Right lobe of liver (tissue), 6 donors: ENCODE measurements at regions not wholly inside any gene's neighbourhood (a gene's known extent, or its start where the extent isn't known, plus 50 kb on each side); places are given as distances from the start of the nearest gene placed in this dataset.
"Not testable (repeated sequence)": the region's sequence is repeated elsewhere in the genome, so short reads cannot be mapped to it uniquely, and the experiment has no call there.

Experiments
- ATAC-seq, 4 donors: fragments of 200-7000 bp; cut with Tn5 transposase; one replicate each; pipeline ENCODE4 v1.9.1; 2020; ENCODE audit warnings: mild to moderate bottlenecking in 4 of 4, moderate library complexity in 4 of 4
- DNase-seq, 3 donors: peaks; one replicate each; pipeline ENCODE4 v3.0.0-alpha.2; 2020
- H3K27ac ChIP-seq, 3 donors: fragments of 200-600 bp; one replicate each; pipeline ENCODE4 v1.8.0; 2022
- H3K27me3 ChIP-seq, 2 donors: fragments of 200-600 bp; one replicate each; pipeline ENCODE4 v1.8.0; 2022
- H3K36me3 ChIP-seq, 4 donors: fragments of 200-600 bp; sonication (generic) in 1 of 4; one replicate each; pipeline versions ENCODE4 v1.5.1 to v1.8.0; 2017 to 2022; ENCODE audit warnings: control low read depth in 1 of 4
- H3K4me1 ChIP-seq, 4 donors: fragments of 200-600 bp; sonication (generic) in 1 of 4; one replicate each; pipeline versions ENCODE4 v1.5.1 to v1.8.0; 2017 to 2022; ENCODE audit warnings: control low read depth in 1 of 4
- H3K4me3 ChIP-seq, 3 donors: fragments of 200-600 bp; one replicate each; pipeline ENCODE4 v1.8.0; 2022
- H3K9me3 ChIP-seq, 4 donors: fragments of 200-600 bp; sonication (generic) in 1 of 4; one replicate each; pipeline versions ENCODE4 v1.5.1 to v1.8.0; 2017 to 2022; ENCODE audit warnings: control low read depth in 1 of 4
- POLR2A ChIP-seq: fragments of 450-650 bp; IDR thresholded peaks from one replicate; pipeline ENCODE4 v1.6.1; 2017; ENCODE audit warnings: antibody characterized with exemption, mild to moderate bottlenecking
- WGBS: methylation state at CpG from one replicate; pipeline ENCODE4 v1.1.6; 2018; ENCODE audit warnings: low coverage, low lambda C conversion rate; ENCODE audit not compliant: insufficient coverage; ENCODE audit errors: missing lambda C conversion rate; 5-methylcytosine and 5-hydroxymethylcytosine counted together
- intact Hi-C, 2 donors: fragments of 100-400 bp; cut with DNase I; formaldehyde crosslinking; loops; one replicate each; pipeline versions ENCODE4 v1.11.2 to v1.14.1; 2022
- TF ChIP-seq, protein P1 (sequence below), 4 donors: fragments of 200-600 bp in 3 of 4; fragments of 450-650 bp in 1 of 4; IDR thresholded peaks; one replicate each; pipeline versions ENCODE4 v1.5.1 to v1.8.0; 2016 to 2022; ENCODE audit warnings: antibody characterized with exemption in 4 of 4, mild to moderate bottlenecking in 2 of 4
- donor health status: DM: no; HTN: yes; CAD: no.
- donor health status: DM: no; HTN: no; CAD: no.
- donor health status: DM: no; HTN: no; CAD: no.
- donor health status: DM: no; HTN: yes; CAD: no.
- donor health status: DM: no; HTN: yes; CAD: no.

DNA sequence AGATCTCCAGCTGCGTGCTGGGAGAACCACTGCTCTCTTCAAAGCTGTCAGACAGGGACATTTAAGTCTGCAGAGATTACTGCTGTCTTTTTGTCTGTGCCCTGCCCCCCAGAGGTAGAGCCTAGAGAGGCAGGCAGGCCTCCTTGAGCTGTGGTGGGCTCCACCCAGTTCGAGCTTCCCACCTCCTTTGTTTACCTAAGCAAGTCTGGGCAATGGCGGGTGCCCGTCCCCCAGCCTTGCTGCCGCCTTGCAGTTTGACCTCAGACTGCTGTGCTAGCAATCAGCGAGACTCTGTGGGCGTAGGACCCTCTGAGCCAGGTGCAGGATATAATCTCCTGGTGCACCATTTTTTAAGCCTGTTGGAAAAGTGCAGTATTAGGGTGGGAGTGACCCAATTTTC is 128.6 kb downstream of the ACTR3 start:
- DNase-seq, H3K4me3 ChIP-seq, intact Hi-C loops, H3K27me3 ChIP-seq, H3K27ac ChIP-seq, H3K36me3 ChIP-seq, ATAC-seq, H3K4me1 ChIP-seq, H3K9me3 ChIP-seq: not testable (repeated sequence)
- 81% methylated on average over 4 of the region's 7 CpGs for WGBS

DNA sequence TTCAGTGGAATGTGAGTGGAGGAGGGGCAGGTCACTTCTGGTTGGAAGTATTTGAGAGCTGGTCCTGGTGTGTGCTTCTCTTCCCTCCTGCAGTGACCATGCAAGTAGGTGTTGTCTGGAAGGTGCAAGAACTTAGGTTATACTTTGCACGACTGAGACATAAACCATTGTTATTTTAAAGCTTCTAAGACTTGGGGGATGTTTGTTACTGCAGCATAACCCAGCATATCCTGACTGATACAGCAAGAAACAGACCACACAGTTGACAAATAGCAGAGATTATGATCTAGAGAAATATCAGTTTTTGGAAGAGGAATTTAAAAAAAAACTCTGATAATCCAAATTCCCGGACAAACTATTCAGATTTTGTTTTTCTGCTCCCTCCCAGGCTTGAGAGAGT is 130.8 kb downstream of the ACTR3 start:
- Histone ChIP-seq H3K4me3 (no peak overlapping the region), H3K27me3 (no peaks in the 10 kb centered on the region), H3K9me3 (no peaks in the 10 kb centered on the region), H3K36me3 (no peaks in the 10 kb centered on the region), H3K27ac (no peak overlapping the region), H3K4me1 (no peaks in the 10 kb centered on the region)
- DNase-seq (no peak), ATAC-seq (no peak)
- TF ChIP-seq, protein P1, sequence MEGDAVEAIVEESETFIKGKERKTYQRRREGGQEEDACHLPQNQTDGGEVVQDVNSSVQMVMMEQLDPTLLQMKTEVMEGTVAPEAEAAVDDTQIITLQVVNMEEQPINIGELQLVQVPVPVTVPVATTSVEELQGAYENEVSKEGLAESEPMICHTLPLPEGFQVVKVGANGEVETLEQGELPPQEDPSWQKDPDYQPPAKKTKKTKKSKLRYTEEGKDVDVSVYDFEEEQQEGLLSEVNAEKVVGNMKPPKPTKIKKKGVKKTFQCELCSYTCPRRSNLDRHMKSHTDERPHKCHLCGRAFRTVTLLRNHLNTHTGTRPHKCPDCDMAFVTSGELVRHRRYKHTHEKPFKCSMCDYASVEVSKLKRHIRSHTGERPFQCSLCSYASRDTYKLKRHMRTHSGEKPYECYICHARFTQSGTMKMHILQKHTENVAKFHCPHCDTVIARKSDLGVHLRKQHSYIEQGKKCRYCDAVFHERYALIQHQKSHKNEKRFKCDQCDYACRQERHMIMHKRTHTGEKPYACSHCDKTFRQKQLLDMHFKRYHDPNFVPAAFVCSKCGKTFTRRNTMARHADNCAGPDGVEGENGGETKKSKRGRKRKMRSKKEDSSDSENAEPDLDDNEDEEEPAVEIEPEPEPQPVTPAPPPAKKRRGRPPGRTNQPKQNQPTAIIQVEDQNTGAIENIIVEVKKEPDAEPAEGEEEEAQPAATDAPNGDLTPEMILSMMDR (IDR thresholded peaks at IDR 0.05) = no peak
- no peak for TF ChIP-seq POLR2A
- WGBS = 61% methylated on average over 2 of the region's 2 CpGs
- intact Hi-C loops = no loop called here

DNA sequence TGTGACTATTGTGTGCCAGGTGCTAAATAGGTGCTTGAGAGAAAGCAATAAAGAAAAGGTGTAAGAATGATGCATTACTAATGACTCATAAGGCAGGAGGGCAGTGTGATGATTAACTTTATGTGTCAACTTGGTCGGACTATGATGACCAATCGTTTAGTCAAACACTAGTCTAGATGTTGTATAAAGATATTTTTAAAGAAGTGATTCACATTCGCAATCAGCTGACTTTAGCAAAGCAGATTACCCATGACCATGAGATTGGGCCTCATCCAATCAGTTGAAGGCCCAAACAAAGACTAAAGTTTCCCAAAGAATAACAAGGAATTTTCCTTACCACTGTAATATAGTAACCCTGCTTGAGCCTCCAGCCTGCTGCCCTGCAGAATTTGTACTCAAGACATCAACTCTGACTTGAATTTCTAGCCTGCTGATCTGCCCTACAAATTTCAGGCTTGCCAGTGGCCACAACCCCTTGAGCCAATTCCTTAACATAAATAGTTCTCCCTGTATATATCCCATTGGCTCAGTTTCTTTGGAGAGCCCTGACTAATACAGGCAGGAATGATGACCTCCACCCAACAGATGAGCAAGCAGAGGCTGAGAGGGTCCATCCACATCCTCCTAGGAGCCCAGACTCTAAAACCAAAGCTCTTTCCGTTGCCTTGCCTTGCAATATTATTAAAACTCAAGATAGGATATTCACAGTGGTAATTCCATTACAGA is 132.6 kb downstream of the ACTR3 start:
- H3K4me3 ChIP-seq = no peak overlapping the region
- WGBS = 46% methylated on average over 4 of the region's 4 CpGs

DNA sequence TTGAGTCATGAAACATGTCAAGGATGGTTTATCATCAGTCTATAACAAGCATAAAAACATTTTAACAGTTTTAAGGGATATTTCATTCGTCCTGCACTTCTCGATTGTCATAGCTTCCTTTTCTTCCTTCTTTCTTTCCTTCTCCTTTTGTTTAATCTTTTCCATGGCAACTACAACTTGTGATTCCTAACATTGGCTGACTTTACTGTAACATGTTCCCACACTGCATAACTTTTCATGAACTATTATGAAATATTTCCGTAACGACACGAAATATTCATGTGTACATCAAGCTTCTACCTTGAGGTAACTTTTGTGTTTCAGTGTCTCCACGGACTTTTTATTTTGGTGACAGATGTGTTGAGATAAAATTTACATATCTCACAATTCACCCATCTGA is 134.4 kb downstream of the ACTR3 start:
- no peaks in the 10 kb centered on the region for H3K9me3 ChIP-seq
- H3K36me3 ChIP-seq = no peaks in the 10 kb centered on the region
- intact Hi-C loops = no loop called here
- TF ChIP-seq, protein P1 (IDR thresholded peaks at IDR 0.05) = no peak
- no peak for TF ChIP-seq POLR2A
- H3K27me3 ChIP-seq = no peaks in the 10 kb centered on the region
- ATAC-seq = no peak
- 53% methylated on average over 6 of the region's 6 CpGs for WGBS
- no peaks in the 10 kb centered on the region for H3K4me1 ChIP-seq
- no peak for DNase-seq
- H3K4me3 ChIP-seq = no peak overlapping the region
- no peak overlapping the region for H3K27ac ChIP-seq

More for the DNA sequence above, 132.6 kb downstream of the ACTR3 start:
- ATAC-seq (peak in 1 of 4 donors; percentile 87), DNase-seq (no peak)
- H3K36me3 ChIP-seq = no peaks in the 10 kb centered on the region
- TF ChIP-seq, protein P1 (IDR thresholded peaks at IDR 0.05) = no peak
- no peak for TF ChIP-seq POLR2A
- intact Hi-C loops = no loop called here
- H3K27me3 ChIP-seq = no peaks in the 10 kb centered on the region
- H3K4me1 ChIP-seq = no peaks in the 10 kb centered on the region
- H3K9me3 ChIP-seq = no peaks in the 10 kb centered on the region
- H3K27ac ChIP-seq = no peak overlapping the region

DNA sequence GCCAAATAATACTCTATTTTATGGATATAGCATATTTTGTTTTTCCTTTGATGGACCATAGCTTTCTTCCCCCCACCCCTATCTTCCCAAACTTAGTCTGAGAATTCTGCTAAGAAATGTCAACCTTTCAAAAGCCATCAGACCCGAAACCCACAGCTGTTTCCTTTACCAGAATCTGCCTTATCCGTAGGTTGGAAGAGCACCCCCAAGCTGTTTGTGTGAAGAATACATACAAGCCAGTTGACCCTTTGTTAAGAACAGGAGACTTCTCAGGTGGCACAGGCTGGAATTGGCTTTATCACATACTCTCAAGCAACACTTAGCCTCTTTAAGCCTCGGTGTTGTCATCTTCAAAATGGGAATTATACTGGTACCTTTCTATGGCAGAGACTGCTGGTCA is 135.1 kb downstream of the ACTR3 start:
- 50% methylated on average over 2 of the region's 3 CpGs for WGBS
- no peaks in the 10 kb centered on the region for H3K36me3 ChIP-seq
- ATAC-seq = no peak
- no peak overlapping the region for H3K4me3 ChIP-seq
- no peaks in the 10 kb centered on the region for H3K9me3 ChIP-seq
- intact Hi-C loops = no loop called here
- no peak overlapping the region for H3K27ac ChIP-seq
- no peak for TF ChIP-seq POLR2A
- TF ChIP-seq, protein P1 (IDR thresholded peaks at IDR 0.05) = no peak
- DNase-seq = no peak
- H3K4me1 ChIP-seq = no peaks in the 10 kb centered on the region
- no peaks in the 10 kb centered on the region for H3K27me3 ChIP-seq
